ENCODE measurements at regions not wholly inside any gene's neighbourhood (a gene's known extent, or its start where the extent isn't known, plus 50 kb on each side); places are given as distances from the start of the nearest gene placed in this dataset.

DNA sequence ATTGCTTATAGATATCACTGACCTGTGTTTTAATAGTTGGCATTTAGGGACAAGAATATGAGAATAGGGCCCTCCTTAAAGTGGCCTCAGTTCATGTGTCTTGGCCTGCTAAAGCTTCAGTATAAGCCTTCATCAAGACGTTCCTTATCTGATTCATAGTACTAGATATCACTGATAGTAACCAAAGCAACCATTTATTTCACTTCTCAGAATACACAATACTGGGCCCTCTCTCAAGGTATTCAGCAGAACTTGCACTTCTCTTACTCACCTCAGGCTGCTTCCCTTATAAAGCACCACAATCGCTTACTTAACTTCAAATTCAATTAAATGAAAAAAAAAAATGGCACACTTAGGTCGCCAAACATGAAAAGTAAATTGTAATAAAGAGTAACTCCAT, 259.4 kb upstream of the PCDH7 start:
- DNase-seq (ENCODE audit: low spot score), result no peak
- Histone ChIP-seq H3K27ac (ENCODE audit: poor library complexity, severe bottlenecking) (no peak overlapping the region), H3K36me3 (ENCODE audit: low read depth) (no peaks in the 10 kb centered on the region), H3K4me1 (ENCODE audit: insufficient read depth, poor library complexity, severe bottlenecking) (no peaks in the 10 kb centered on the region), H3K27me3 (ENCODE audit: insufficient read depth, poor library complexity, severe bottlenecking) (no peaks in the 10 kb centered on the region), H3K4me3 (ENCODE audit: severe bottlenecking) (no peak overlapping the region), H3K9me3 (ENCODE audit: severe bottlenecking) (no peaks in the 10 kb centered on the region)
- TF ChIP-seq, protein P1, sequence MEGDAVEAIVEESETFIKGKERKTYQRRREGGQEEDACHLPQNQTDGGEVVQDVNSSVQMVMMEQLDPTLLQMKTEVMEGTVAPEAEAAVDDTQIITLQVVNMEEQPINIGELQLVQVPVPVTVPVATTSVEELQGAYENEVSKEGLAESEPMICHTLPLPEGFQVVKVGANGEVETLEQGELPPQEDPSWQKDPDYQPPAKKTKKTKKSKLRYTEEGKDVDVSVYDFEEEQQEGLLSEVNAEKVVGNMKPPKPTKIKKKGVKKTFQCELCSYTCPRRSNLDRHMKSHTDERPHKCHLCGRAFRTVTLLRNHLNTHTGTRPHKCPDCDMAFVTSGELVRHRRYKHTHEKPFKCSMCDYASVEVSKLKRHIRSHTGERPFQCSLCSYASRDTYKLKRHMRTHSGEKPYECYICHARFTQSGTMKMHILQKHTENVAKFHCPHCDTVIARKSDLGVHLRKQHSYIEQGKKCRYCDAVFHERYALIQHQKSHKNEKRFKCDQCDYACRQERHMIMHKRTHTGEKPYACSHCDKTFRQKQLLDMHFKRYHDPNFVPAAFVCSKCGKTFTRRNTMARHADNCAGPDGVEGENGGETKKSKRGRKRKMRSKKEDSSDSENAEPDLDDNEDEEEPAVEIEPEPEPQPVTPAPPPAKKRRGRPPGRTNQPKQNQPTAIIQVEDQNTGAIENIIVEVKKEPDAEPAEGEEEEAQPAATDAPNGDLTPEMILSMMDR (IDR thresholded peaks at IDR 0.05; ENCODE audit: poor library complexity, severe bottlenecking), result no peak
- no peak for ATAC-seq (ENCODE audit: low read depth)

DNA sequence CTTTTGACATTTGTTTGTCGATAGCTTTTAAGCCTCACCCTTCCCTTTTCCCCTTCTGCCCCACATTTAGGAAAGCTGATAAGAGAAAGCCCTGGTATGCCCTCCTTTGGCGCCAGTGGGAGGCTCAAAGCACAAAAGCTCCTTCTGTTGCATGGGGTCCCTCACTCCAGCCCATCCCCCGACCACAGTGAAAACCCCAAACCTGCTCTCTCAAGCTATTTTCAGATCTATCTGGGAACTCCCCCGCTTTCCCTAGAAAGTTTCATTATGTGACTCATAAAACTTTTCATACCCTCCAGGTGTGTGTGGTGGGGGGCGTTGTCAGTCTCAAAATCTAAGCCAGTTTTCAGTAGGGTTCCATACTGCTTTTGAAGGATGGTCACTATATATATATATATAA, 259.0 kb upstream of the PCDH7 start:
- H3K4me3 ChIP-seq (ENCODE audit: severe bottlenecking), result no peak overlapping the region
- ATAC-seq (ENCODE audit: low read depth), result no peak

DNA sequence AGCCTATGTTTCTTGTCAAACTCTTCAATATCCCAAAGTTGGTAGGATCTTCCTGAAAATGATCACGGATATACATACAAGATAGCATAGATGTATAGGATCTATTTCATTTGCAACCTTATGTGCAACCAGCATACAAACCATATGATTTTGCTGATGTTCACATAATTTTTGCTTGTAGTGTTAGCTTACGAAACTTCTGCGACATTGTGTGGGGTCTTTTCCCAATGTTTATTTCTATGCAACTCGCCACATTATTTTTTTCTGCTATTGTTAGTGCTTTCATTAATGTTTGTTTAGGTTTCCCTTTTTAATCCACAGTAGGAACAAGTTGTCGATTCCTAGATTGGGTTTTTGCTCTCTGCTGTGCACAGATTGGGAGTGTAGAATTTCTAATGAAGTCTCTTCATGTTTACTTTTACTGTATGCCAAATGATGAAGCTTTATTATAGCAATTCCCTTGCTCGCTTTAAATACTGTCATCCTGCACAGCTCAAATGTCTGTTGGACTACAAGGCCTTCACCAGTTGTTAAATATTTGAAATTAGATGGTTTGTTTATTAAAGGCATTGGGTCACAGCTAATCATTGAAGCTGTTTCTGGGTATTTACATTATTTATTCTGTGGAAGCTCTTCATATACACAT, 257.6 kb upstream of the PCDH7 start:
- no peaks in the 10 kb centered on the region for H3K4me1 ChIP-seq (ENCODE audit: insufficient read depth, poor library complexity, severe bottlenecking)
- DNase-seq (ENCODE audit: low spot score), result no peak
- no peak overlapping the region for H3K4me3 ChIP-seq (ENCODE audit: severe bottlenecking)
- no peaks in the 10 kb centered on the region for H3K36me3 ChIP-seq (ENCODE audit: low read depth)
- no peak for ATAC-seq (ENCODE audit: low read depth)
- H3K27ac ChIP-seq (ENCODE audit: poor library complexity, severe bottlenecking), result no peak overlapping the region
- H3K27me3 ChIP-seq (ENCODE audit: insufficient read depth, poor library complexity, severe bottlenecking), result no peaks in the 10 kb centered on the region
- no peaks in the 10 kb centered on the region for H3K9me3 ChIP-seq (ENCODE audit: severe bottlenecking)
- TF ChIP-seq, protein P1 (IDR thresholded peaks at IDR 0.05; ENCODE audit: poor library complexity, severe bottlenecking), result no peak

More for the DNA sequence above, 259.0 kb upstream of the PCDH7 start:
- no peak overlapping the region for H3K27ac ChIP-seq (ENCODE audit: poor library complexity, severe bottlenecking)
- DNase-seq (ENCODE audit: low spot score), result no peak
- TF ChIP-seq, protein P1 (IDR thresholded peaks at IDR 0.05; ENCODE audit: poor library complexity, severe bottlenecking), result no peak
- H3K9me3 ChIP-seq (ENCODE audit: severe bottlenecking), result no peaks in the 10 kb centered on the region
- no peaks in the 10 kb centered on the region for H3K4me1 ChIP-seq (ENCODE audit: insufficient read depth, poor library complexity, severe bottlenecking)
- no peaks in the 10 kb centered on the region for H3K27me3 ChIP-seq (ENCODE audit: insufficient read depth, poor library complexity, severe bottlenecking)
- no peaks in the 10 kb centered on the region for H3K36me3 ChIP-seq (ENCODE audit: low read depth)

DNA sequence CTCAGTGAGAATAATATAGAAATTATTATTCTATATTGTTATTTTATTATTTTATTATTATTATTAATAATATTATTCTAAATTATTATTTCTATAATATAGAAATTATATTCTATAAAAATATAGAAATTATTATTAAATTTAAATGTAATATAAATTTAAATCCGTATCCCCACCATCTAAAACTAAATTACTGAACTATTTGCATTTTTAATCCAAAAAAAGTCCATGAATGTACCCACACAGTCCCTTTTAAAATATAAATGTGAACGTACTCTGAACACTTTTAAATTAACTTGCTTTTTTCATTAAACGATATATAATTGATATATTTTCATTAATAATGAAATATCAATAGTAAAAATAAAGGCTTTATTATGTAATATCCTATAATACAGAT, 248.3 kb upstream of the PCDH7 start:
- TF ChIP-seq, protein P1 (IDR thresholded peaks at IDR 0.05; ENCODE audit: poor library complexity, severe bottlenecking), result no peak
- no peak for DNase-seq (ENCODE audit: low spot score)
- Histone ChIP-seq H3K9me3 (ENCODE audit: severe bottlenecking) (no peaks in the 10 kb centered on the region), H3K4me1 (ENCODE audit: insufficient read depth, poor library complexity, severe bottlenecking) (no peaks in the 10 kb centered on the region), H3K27me3 (ENCODE audit: insufficient read depth, poor library complexity, severe bottlenecking) (no peaks in the 10 kb centered on the region), H3K4me3 (ENCODE audit: severe bottlenecking) (no peak overlapping the region), H3K36me3 (ENCODE audit: low read depth) (no peaks in the 10 kb centered on the region), H3K27ac (ENCODE audit: poor library complexity, severe bottlenecking) (no peak overlapping the region)
- no peak for ATAC-seq (ENCODE audit: low read depth)

DNA sequence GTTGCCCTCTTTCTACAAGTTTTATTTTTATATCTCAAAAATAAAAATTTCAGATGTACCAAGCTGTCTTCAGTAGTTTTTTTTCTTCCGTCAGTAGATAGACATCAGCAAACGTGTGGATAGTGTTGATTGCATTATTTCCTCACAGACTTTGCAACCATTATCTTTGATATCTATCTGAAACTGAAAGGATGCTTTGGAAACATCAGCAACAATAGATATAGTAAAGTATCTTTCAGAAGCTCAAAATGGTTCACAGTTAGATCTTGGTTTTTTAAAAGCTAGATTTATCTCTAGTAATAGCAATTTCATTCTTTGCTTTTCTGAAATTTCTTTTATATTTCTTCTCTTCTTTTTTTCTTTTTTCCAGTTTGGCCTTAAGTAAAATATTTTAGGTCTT, 246.9 kb upstream of the PCDH7 start:
- Histone ChIP-seq H3K9me3 (ENCODE audit: severe bottlenecking) (no peaks in the 10 kb centered on the region), H3K36me3 (ENCODE audit: low read depth) (no peaks in the 10 kb centered on the region), H3K27ac (ENCODE audit: poor library complexity, severe bottlenecking) (no peak overlapping the region), H3K4me1 (ENCODE audit: insufficient read depth, poor library complexity, severe bottlenecking) (no peaks in the 10 kb centered on the region), H3K4me3 (ENCODE audit: severe bottlenecking) (no peak overlapping the region), H3K27me3 (ENCODE audit: insufficient read depth, poor library complexity, severe bottlenecking) (no peaks in the 10 kb centered on the region)
- ATAC-seq (ENCODE audit: low read depth) (no peak), DNase-seq (ENCODE audit: low spot score) (no peak)
- TF ChIP-seq, protein P1 (IDR thresholded peaks at IDR 0.05; ENCODE audit: poor library complexity, severe bottlenecking), result no peak

Measured in RWPE2 (cell line).